22Rv1 (cell line): ENCODE measurements at regions not wholly inside any gene's neighbourhood (a gene's known extent, or its start where the extent isn't known, plus 50 kb on each side); places are given as distances from the start of the nearest gene placed in this dataset.

ENCODE experiments used
- H3K27ac ChIP-seq: fragments of 450-650 bp; 2 replicates; pipeline ENCODE4 v1.5.1; 2017
- ZFX ChIP-seq: fragments of 450-650 bp; IDR thresholded peaks from 2 replicates; pipeline ENCODE4 v1.6.1; 2017; ENCODE audit warnings: antibody characterized with exemption, borderline replicate concordance
- TF ChIP-seq, protein P1 (sequence below): fragments of 450-650 bp; IDR thresholded peaks from 2 replicates; pipeline ENCODE4 v1.5.1; 2017; ENCODE audit warnings: mild to moderate bottlenecking

GRCh38 chr20:24753130-24753529 is 195.9 kb upstream of the CST7 start:
- TF ChIP-seq, protein P1, sequence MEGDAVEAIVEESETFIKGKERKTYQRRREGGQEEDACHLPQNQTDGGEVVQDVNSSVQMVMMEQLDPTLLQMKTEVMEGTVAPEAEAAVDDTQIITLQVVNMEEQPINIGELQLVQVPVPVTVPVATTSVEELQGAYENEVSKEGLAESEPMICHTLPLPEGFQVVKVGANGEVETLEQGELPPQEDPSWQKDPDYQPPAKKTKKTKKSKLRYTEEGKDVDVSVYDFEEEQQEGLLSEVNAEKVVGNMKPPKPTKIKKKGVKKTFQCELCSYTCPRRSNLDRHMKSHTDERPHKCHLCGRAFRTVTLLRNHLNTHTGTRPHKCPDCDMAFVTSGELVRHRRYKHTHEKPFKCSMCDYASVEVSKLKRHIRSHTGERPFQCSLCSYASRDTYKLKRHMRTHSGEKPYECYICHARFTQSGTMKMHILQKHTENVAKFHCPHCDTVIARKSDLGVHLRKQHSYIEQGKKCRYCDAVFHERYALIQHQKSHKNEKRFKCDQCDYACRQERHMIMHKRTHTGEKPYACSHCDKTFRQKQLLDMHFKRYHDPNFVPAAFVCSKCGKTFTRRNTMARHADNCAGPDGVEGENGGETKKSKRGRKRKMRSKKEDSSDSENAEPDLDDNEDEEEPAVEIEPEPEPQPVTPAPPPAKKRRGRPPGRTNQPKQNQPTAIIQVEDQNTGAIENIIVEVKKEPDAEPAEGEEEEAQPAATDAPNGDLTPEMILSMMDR: no peak
- no peak for TF ChIP-seq ZFX
- no peak overlapping the region for H3K27ac ChIP-seq

DNA sequence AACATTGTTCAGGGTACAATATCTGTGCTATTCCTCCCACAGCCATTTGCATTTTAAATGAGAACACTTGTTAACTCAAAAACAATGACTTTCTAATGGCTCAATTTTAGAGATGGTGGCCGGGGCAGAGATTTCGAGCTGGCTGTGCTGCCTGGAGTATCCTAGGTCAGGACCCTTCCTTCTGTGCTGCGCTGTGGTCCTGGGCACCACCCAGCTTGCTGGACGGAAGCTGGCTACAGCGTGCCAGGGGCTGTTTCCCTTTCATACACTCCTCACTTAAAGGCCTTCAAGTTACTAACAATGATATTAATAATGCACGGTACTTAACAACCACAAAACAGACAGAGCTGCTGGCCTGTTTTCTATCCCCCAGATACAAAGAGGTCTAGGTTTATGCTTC is 194.4 kb upstream of the CST7 start:
- TF ChIP-seq ZFX: no peak
- TF ChIP-seq, protein P1: no peak
- H3K27ac ChIP-seq: no peak overlapping the region

DNA sequence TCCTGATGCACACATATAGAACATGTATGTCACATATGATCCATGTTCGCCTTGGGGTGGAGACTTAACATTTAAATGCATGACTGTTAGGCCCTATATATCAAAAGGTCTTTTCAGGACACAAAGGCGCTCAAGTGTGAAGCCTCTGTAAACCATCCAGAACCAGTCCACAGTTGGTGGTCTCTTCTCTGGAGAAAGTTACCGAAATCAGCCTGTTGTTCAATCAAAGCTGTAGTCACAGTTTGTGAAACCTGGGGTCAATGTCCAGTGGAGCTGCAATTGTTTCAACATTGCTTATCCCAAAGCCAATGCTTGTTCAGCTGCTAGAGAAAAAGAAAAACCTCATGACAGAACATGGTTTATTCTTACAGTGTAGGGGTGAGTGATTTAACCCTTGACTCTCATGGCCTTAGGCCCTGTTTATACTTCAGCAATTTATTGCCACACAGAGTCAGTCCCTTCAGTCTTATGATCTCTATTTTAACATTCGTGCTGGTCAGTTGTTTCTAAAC is 193.6 kb upstream of the CST7 start:
- TF ChIP-seq ZFX: no peak
- TF ChIP-seq, protein P1: no peak
- no peak overlapping the region for H3K27ac ChIP-seq

GRCh38 chr20:24756292-24757025 is 192.6 kb upstream of the CST7 start:
- no peak overlapping the region for H3K27ac ChIP-seq
- no peak for TF ChIP-seq ZFX
- TF ChIP-seq, protein P1: no peak

GRCh38 chr20:24761220-24762065 is 187.6 kb upstream of the CST7 start:
- TF ChIP-seq, protein P1: no peak
- TF ChIP-seq ZFX: no peak
- H3K27ac ChIP-seq: no peak overlapping the region

- TF ChIP-seq ZFX: no peak
- TF ChIP-seq, protein P1: no peak
- no peak overlapping the region for H3K27ac ChIP-seq
Observed at GRCh38 chr20:24762371-24762770, 186.7 kb upstream of the CST7 start.
